Fibroblast of lung (primary cell): ENCODE measurements at regions not wholly inside any gene's neighbourhood (a gene's known extent, or its start where the extent isn't known, plus 50 kb on each side); places are given as distances from the start of the nearest gene placed in this dataset.

Experiments
- CTCF ChIP-seq, 2 donors: IDR thresholded peaks in 1 of 2; conservative IDR thresholded peaks in 1 of 2; 1 replicate in 1 of 2; 2 replicates in 1 of 2; pipeline ENCODE4 v1.5.1; 2011 to 2012; ENCODE audit warnings: low read length in 2 of 2, control low read depth in 1 of 2, inconsistent platforms in 1 of 2, low read depth in 1 of 2, mild to moderate bottlenecking in 1 of 2
- EZH2 ChIP-seq: IDR thresholded peaks from 2 replicates; pipeline ENCODE4 v1.5.1; 2012; ENCODE audit warnings: low read length, control low read depth, mild to moderate bottlenecking; ENCODE audit errors: missing control alignments

- TF ChIP-seq CTCF (conservative IDR thresholded peaks at IDR 0.05 in 1 of 2, IDR thresholded peaks at IDR 0.05 in 1 of 2; ENCODE audit: low read depth in 1 of 2, low read length in 2 of 2): no peak
- TF ChIP-seq EZH2: no peak
Observed at GRCh38 chr5:128591598-128592455, 53.8 kb upstream of the FBN2 start.
